SK-N-SH (cell line): ENCODE measurements at regions not wholly inside any gene's neighbourhood (a gene's known extent, or its start where the extent isn't known, plus 50 kb on each side); places are given as distances from the start of the nearest gene placed in this dataset.

Experiments
- CTCF ChIP-seq: fragments of 200-600 bp; sonication (generic); IDR thresholded peaks from 2 replicates; pipeline ENCODE4 v1.6.1; 2017; ENCODE audit warnings: antibody characterized with exemption, mild to moderate bottlenecking, moderate library complexity
- EZH2phosphoT487 ChIP-seq: fragments of 200-600 bp; sonication (generic); IDR thresholded peaks from 2 replicates; pipeline ENCODE4 v1.6.1; 2017; ENCODE audit warnings: low read depth, mixed run types, mild to moderate bottlenecking, antibody characterized with exemption, moderate library complexity, borderline replicate concordance
- FOXM1 ChIP-seq: IDR thresholded peaks from 2 replicates; pipeline ENCODE4 v1.4.0; 2012; ENCODE audit warnings: low read depth, mild to moderate bottlenecking
- TAF1 ChIP-seq: IDR thresholded peaks from 2 replicates; pipeline ENCODE4 v1.6.1; 2012; ENCODE audit warnings: low read depth, mild to moderate bottlenecking, low read length, moderate library complexity, borderline replicate concordance

- no peak for TF ChIP-seq EZH2phosphoT487
- TF ChIP-seq TAF1: no peak
- TF ChIP-seq CTCF: no peak
- no peak for TF ChIP-seq FOXM1
These were observed 320.4 kb upstream of the PDE3A start for GRCh38 chr12:20047901-20048300.
